Ishikawa (cell line): ENCODE measurements at regions not wholly inside any gene's neighbourhood (a gene's known extent, or its start where the extent isn't known, plus 50 kb on each side); places are given as distances from the start of the nearest gene placed in this dataset.

Experiments used
- YY1 ChIP-seq: IDR thresholded peaks from 2 replicates; pipeline ENCODE4 v1.6.1; 2012; ENCODE audit warnings: low read depth
- ZBTB7A ChIP-seq: IDR thresholded peaks from 2 replicates; pipeline ENCODE4 v1.6.1; 2012; ENCODE audit warnings: low read depth
- TF ChIP-seq, protein P1 (sequence below): IDR thresholded peaks from 2 replicates; pipeline ENCODE4 v1.6.1; 2012; ENCODE audit warnings: low read depth, mild to moderate bottlenecking

DNA sequence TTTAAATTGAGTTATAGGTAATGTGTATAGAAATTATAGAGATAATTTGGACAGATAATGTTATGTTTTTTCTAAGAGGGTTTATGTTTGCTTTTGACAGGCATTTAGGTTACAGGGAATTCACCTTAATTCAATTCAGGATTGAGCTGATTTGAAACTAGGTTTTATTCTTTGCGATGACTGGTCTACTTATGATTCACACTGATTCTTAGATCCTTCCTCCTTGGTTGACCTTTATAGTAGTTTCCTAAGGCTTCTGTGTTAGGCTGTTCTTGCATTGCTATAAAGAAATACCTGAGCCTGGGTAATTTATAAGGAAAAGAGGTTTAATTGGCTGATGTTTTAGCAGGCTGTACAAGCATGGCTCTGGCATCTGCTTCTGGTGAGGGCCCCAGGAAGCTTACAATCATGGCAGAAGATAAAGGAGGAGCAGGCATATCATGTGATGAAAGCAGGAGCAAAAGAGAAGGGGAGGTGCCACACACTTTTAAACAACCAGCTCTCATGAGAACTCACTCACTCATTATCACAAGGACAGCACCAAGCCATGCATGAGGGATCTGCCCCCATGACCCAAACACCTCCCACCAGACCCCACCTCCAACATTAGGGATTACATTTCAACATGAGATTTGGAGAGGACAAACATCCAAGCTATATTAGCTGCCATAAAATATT, 155.0 kb upstream of the SFRP2 start:
- no peak for TF ChIP-seq ZBTB7A
- TF ChIP-seq YY1: no peak
- TF ChIP-seq, protein P1, sequence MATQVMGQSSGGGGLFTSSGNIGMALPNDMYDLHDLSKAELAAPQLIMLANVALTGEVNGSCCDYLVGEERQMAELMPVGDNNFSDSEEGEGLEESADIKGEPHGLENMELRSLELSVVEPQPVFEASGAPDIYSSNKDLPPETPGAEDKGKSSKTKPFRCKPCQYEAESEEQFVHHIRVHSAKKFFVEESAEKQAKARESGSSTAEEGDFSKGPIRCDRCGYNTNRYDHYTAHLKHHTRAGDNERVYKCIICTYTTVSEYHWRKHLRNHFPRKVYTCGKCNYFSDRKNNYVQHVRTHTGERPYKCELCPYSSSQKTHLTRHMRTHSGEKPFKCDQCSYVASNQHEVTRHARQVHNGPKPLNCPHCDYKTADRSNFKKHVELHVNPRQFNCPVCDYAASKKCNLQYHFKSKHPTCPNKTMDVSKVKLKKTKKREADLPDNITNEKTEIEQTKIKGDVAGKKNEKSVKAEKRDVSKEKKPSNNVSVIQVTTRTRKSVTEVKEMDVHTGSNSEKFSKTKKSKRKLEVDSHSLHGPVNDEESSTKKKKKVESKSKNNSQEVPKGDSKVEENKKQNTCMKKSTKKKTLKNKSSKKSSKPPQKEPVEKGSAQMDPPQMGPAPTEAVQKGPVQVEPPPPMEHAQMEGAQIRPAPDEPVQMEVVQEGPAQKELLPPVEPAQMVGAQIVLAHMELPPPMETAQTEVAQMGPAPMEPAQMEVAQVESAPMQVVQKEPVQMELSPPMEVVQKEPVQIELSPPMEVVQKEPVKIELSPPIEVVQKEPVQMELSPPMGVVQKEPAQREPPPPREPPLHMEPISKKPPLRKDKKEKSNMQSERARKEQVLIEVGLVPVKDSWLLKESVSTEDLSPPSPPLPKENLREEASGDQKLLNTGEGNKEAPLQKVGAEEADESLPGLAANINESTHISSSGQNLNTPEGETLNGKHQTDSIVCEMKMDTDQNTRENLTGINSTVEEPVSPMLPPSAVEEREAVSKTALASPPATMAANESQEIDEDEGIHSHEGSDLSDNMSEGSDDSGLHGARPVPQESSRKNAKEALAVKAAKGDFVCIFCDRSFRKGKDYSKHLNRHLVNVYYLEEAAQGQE: no peak
